Stimulated activated CD4-positive, alpha-beta T cell treated with anti-CD3 and anti-CD28 coated beads, Interleukin-15, amount 100 ng/mL, for 48 hours (primary cell): ENCODE measurements at regions not wholly inside any gene's neighbourhood (a gene's known extent, or its start where the extent isn't known, plus 50 kb on each side); places are given as distances from the start of the nearest gene placed in this dataset.
"Not testable (repeated sequence)": the region's sequence is repeated elsewhere in the genome, so short reads cannot be mapped to it uniquely, and the experiment has no call there.

Experiments
- DNase-seq, 2 donors: peaks; one replicate each; pipeline ENCODE4 v3.0.0-alpha.2; 2020; ENCODE audit warnings: low read depth in 2 of 2

GRCh38 chr2:57313678-57314077 lies 732.9 kb upstream of the VRK2 start:
- DNase-seq, result no peak

- no peak for DNase-seq
Measured at GRCh38 chr2:57314682-57315081, 731.9 kb upstream of the VRK2 start.

GRCh38 chr2:57330447-57330846 lies 716.2 kb upstream of the VRK2 start:
- no peak for DNase-seq

- DNase-seq, result no peak
Measured at GRCh38 chr2:57333221-57333620, 713.4 kb upstream of the VRK2 start.

- DNase-seq, result no peak
Measured at GRCh38 chr2:57343391-57344006, 703.1 kb upstream of the VRK2 start.

GRCh38 chr2:57368190-57368589 lies 678.4 kb upstream of the VRK2 start:
- DNase-seq, result no peak

- no peak for DNase-seq
Measured at GRCh38 chr2:57370882-57371585, 675.6 kb upstream of the VRK2 start.

- no peak for DNase-seq
Measured at GRCh38 chr2:57372237-57372984, 674.2 kb upstream of the VRK2 start.

- DNase-seq, result no peak
Measured at GRCh38 chr2:57373530-57373929, 673.1 kb upstream of the VRK2 start.

- no peak for DNase-seq
Measured at GRCh38 chr2:57376985-57377384, 669.6 kb upstream of the VRK2 start.

GRCh38 chr2:57386305-57386704 lies 660.3 kb upstream of the VRK2 start:
- no peak for DNase-seq

GRCh38 chr2:57396355-57397098 lies 650.1 kb upstream of the VRK2 start:
- no peak for DNase-seq

GRCh38 chr2:57397550-57398360 lies 648.9 kb upstream of the VRK2 start:
- no peak for DNase-seq

- DNase-seq, result no peak
Measured at GRCh38 chr2:57399057-57399456, 647.5 kb upstream of the VRK2 start.

GRCh38 chr2:57402096-57402495 lies 644.5 kb upstream of the VRK2 start:
- no peak for DNase-seq

- DNase-seq, result no peak
Measured at GRCh38 chr2:57402755-57403154, 643.9 kb upstream of the VRK2 start.

- DNase-seq, result no peak
Measured at GRCh38 chr2:57407772-57408201, 638.8 kb upstream of the VRK2 start.

GRCh38 chr2:57408587-57408986 lies 638.0 kb upstream of the VRK2 start:
- DNase-seq, result no peak

- no peak for DNase-seq
Measured at GRCh38 chr2:57417007-57417406, 629.6 kb upstream of the VRK2 start.

GRCh38 chr2:57418859-57419346 lies 627.7 kb upstream of the VRK2 start:
- DNase-seq, result not testable (repeated sequence)

- DNase-seq, result no peak
Measured at GRCh38 chr2:57429831-57430230, 616.8 kb upstream of the VRK2 start.
